ENCODE measurements at regions not wholly inside any gene's neighbourhood (a gene's known extent, or its start where the extent isn't known, plus 50 kb on each side); places are given as distances from the start of the nearest gene placed in this dataset.

- H3K4me3 Mint-ChIP-seq = no peak overlapping the region
- H3K9me3 Mint-ChIP-seq = peaks cover 29% of the 10 kb centered on the region
- H3K4me1 Mint-ChIP-seq = no peaks in the 10 kb centered on the region
- no peak for TF ChIP-seq CTCF (conservative IDR thresholded peaks at IDR 0.05)
- no peak for DNase-seq
- no peak overlapping the region for H3K4me3 ChIP-seq (ENCODE audit: low read length)
- WGBS, 2 experiments (ENCODE audit: insufficient coverage in 1 of 2, insufficient read length in 1 of 2) = 93% methylated on average over 1 of the region's 1 CpG; no CpG with 5 or more reads in 1 of the 2 experiments
- H3K27me3 ChIP-seq (ENCODE audit: control insufficient read depth, insufficient read depth, low read length, poor library complexity, severe bottlenecking) = no peaks in the 10 kb centered on the region
- no peaks in the 10 kb centered on the region for H3K4me1 ChIP-seq (ENCODE audit: control insufficient read depth, insufficient read depth, low read length)
- H3K36me3 Mint-ChIP-seq (ENCODE audit: low read depth) = peaks cover 2% of the 10 kb centered on the region
- no peaks in the 10 kb centered on the region for H3K36me3 ChIP-seq (ENCODE audit: control insufficient read depth, insufficient read depth, low read length)
- H3K9me3 ChIP-seq (ENCODE audit: control insufficient read depth, low read length) = peaks cover 4% of the 10 kb centered on the region
- H3K27ac ChIP-seq (ENCODE audit: low read depth, low read length) = no peak overlapping the region
- no peak overlapping the region for H3K27ac Mint-ChIP-seq
- H3K9ac ChIP-seq (ENCODE audit: extremely low read depth, low read length, poor library complexity, severe bottlenecking) = no peak overlapping the region
- peaks cover 32% of the 10 kb centered on the region for H3K27me3 Mint-ChIP-seq (ENCODE audit: insufficient read depth)
Measured at GRCh38 chr20:60091861-60092260, 133.6 kb downstream of the CDH26 start.

DNA sequence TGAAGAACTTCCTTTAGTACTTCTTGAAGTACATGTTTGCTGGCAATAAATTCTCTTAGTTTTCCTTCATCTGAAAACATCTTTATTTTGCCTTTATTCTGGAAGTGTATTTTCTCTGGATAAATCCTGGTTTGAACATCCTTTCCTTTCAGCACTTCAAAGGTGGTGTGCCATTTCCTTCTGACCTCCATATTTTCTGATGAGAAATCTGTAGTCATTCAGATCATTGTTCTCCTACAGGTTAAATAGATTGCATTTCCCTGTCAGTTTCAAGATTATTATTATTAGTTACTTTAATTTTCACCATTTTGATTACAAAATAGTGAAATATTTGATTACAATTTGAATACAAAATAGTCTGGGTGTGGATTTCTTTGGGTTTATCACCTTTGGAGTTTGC lies 134.5 kb downstream of the CDH26 start:
- Histone ChIP-seq H3K36me3 (ENCODE audit: control insufficient read depth, insufficient read depth, low read length) (no peaks in the 10 kb centered on the region), H3K4me3 (ENCODE audit: low read length) (no peak overlapping the region), H3K27me3 (ENCODE audit: control insufficient read depth, insufficient read depth, low read length, poor library complexity, severe bottlenecking) (no peaks in the 10 kb centered on the region), H3K4me1 (ENCODE audit: control insufficient read depth, insufficient read depth, low read length) (no peaks in the 10 kb centered on the region), H3K9me3 (ENCODE audit: control insufficient read depth, low read length) (peaks cover 4% of the 10 kb centered on the region), H3K9ac (ENCODE audit: extremely low read depth, low read length, poor library complexity, severe bottlenecking) (no peak overlapping the region), H3K27ac (ENCODE audit: low read depth, low read length) (no peak overlapping the region)
- Mint-ChIP-seq H3K9me3 (peaks cover 29% of the 10 kb centered on the region), H3K27me3 (ENCODE audit: insufficient read depth) (peaks cover 33% of the 10 kb centered on the region), H3K4me3 (no peak overlapping the region), H3K4me1 (no peaks in the 10 kb centered on the region), H3K36me3 (ENCODE audit: low read depth) (peaks cover 2% of the 10 kb centered on the region), H3K27ac (no peak overlapping the region)
- TF ChIP-seq CTCF (conservative IDR thresholded peaks at IDR 0.05) = no peak
- no peak for DNase-seq

DNA sequence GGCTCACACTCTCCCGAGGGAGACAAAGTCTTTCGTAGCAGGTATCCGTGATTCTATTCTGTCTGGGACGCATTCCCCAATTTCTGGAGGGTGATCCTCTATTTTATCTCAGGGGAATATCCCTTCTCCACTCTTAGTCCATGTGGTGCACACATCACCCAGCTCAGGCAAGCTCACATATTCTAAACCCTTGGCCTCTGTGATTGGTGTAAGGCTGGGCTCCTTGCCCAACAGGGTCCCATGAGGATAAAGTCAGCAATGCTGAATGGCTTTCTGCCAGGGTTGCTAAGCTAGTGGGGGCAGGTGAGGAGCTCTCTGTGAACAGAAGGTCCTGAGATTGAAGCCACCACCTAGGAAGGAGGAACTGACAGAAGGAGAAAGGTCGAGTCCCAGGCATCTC lies 137.2 kb downstream of the CDH26 start:
- no peak overlapping the region for H3K4me3 ChIP-seq (ENCODE audit: low read length)
- 94% methylated on average over 4 to 5 of the region's 5 CpGs for WGBS, 2 experiments (ENCODE audit: insufficient coverage in 1 of 2, insufficient read length in 1 of 2)
- no peak overlapping the region for H3K9ac ChIP-seq (ENCODE audit: extremely low read depth, low read length, poor library complexity, severe bottlenecking)
- Mint-ChIP-seq H3K27me3 (ENCODE audit: insufficient read depth) (peaks cover 34% of the 10 kb centered on the region), H3K4me3 (no peak overlapping the region), H3K36me3 (ENCODE audit: low read depth) (peaks cover 2% of the 10 kb centered on the region), H3K4me1 (no peaks in the 10 kb centered on the region), H3K27ac (no peak overlapping the region), H3K9me3 (peaks cover 36% of the 10 kb centered on the region)
- peaks cover 4% of the 10 kb centered on the region for H3K9me3 ChIP-seq (ENCODE audit: control insufficient read depth, low read length)
- TF ChIP-seq CTCF (conservative IDR thresholded peaks at IDR 0.05) = no peak
- no peak overlapping the region for H3K27ac ChIP-seq (ENCODE audit: low read depth, low read length)
- no peak for DNase-seq
- H3K4me1 ChIP-seq (ENCODE audit: control insufficient read depth, insufficient read depth, low read length) = no peaks in the 10 kb centered on the region
- H3K27me3 ChIP-seq (ENCODE audit: control insufficient read depth, insufficient read depth, low read length, poor library complexity, severe bottlenecking) = no peaks in the 10 kb centered on the region
- no peaks in the 10 kb centered on the region for H3K36me3 ChIP-seq (ENCODE audit: control insufficient read depth, insufficient read depth, low read length)

Measured in endodermal cell (in vitro differentiated cells).